ENCODE measurements at regions not wholly inside any gene's neighbourhood (a gene's known extent, or its start where the extent isn't known, plus 50 kb on each side); places are given as distances from the start of the nearest gene placed in this dataset.

DNA sequence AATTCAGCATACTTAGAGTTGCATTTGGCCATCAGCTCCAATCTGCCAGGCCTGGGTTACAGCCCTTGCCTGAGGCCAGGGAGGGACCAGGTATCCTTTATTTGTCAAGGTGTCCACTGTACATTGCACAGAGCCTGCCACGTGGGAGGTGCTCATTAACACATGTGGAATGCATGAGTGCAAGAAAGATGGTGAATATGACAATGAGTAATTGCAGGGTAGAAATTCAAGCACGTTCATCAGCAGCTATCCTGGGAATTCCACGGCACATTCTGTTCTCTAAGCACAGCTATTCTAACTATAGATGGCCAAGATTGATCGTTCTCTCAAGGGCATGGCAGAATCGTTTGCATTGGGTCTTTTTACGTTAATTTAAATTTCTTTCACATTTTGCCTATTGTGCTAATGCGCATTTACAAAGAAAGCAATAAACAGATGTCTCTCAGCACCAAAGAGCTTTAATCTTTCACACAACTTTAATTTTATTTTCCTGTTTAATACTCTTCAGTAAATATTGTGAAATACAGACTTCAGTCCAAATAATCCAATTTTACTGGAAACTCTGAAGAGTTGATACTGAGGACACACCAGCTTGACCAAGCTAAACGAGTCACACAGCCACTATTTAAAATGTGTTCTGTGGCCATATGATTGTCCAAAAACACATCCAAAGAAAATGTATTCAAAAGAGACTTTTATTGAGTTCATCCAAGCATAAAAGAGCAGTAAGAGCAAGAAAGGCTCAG is 1025.7 kb upstream of the TMEM132C start:
- no peak overlapping the region for H3K4me3 ChIP-seq (replicated peaks; ENCODE audit: low read depth, low read length)
- TF ChIP-seq, protein P1, sequence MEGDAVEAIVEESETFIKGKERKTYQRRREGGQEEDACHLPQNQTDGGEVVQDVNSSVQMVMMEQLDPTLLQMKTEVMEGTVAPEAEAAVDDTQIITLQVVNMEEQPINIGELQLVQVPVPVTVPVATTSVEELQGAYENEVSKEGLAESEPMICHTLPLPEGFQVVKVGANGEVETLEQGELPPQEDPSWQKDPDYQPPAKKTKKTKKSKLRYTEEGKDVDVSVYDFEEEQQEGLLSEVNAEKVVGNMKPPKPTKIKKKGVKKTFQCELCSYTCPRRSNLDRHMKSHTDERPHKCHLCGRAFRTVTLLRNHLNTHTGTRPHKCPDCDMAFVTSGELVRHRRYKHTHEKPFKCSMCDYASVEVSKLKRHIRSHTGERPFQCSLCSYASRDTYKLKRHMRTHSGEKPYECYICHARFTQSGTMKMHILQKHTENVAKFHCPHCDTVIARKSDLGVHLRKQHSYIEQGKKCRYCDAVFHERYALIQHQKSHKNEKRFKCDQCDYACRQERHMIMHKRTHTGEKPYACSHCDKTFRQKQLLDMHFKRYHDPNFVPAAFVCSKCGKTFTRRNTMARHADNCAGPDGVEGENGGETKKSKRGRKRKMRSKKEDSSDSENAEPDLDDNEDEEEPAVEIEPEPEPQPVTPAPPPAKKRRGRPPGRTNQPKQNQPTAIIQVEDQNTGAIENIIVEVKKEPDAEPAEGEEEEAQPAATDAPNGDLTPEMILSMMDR (IDR thresholded peaks at IDR 0.05; ENCODE audit: low read depth, low read length, missing control alignments) = no peak
- DNase-seq (ENCODE audit: extremely low read depth, low read depth) = no peak

DNA sequence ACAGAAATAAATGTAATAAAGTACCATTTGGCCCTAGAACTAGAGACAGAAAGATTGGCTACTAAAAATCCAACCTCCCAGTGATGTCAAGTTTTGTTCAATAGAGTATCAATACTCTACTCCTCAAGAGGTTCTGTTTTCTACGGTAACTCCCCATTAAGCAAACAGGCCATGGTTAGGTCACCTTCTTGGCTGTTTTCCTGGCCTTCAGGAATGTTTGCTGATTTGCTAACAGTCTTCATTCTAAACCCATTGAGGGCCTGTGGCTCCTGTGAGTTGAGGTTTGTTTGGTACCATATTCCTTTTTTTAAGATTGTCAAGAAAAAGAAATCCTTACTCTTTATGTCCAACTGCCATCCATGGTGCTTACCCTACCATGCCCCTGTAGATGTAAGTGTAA is 1022.0 kb upstream of the TMEM132C start:
- DNase-seq (ENCODE audit: extremely low read depth, low read depth) = no peak
- H3K4me3 ChIP-seq (replicated peaks; ENCODE audit: low read depth, low read length) = no peak overlapping the region
- TF ChIP-seq, protein P1 (IDR thresholded peaks at IDR 0.05; ENCODE audit: low read depth, low read length, missing control alignments) = no peak

GRCh38 chr12:127245437-127245836 is 1021.5 kb upstream of the TMEM132C start:
- TF ChIP-seq, protein P1 (IDR thresholded peaks at IDR 0.05; ENCODE audit: low read depth, low read length, missing control alignments) = no peak
- no peak overlapping the region for H3K4me3 ChIP-seq (replicated peaks; ENCODE audit: low read depth, low read length)
- DNase-seq (ENCODE audit: extremely low read depth, low read depth) = no peak

GRCh38 chr12:127247937-127248336 is 1019.0 kb upstream of the TMEM132C start:
- TF ChIP-seq, protein P1 (IDR thresholded peaks at IDR 0.05; ENCODE audit: low read depth, low read length, missing control alignments) = no peak
- no peak overlapping the region for H3K4me3 ChIP-seq (replicated peaks; ENCODE audit: low read depth, low read length)

DNA sequence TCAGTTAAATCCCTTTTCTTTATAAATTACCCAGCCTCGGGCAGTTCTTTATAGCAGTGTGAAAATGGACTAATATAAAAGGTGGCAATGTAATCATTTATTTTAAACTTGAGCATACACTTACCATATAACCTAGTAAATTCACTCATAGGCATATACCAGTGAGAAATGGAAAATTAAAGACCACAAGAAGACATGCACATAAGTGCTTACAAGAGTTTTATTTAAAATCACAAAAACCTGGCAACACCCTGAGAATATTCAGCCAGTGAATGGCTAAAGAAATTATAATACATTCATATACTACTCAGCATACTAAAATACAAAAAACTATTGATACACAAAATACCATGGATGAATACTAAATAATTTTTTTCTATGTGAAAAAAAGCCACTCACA is 1017.5 kb upstream of the TMEM132C start:
- DNase-seq (ENCODE audit: extremely low read depth, low read depth) = no peak
- TF ChIP-seq, protein P1 (IDR thresholded peaks at IDR 0.05; ENCODE audit: low read depth, low read length, missing control alignments) = no peak
- H3K4me3 ChIP-seq (replicated peaks; ENCODE audit: low read depth, low read length) = no peak overlapping the region

More at GRCh38 chr12:127247937-127248336, 1019.0 kb upstream of the TMEM132C start:
- DNase-seq (ENCODE audit: extremely low read depth, low read depth) = no peak

DNA sequence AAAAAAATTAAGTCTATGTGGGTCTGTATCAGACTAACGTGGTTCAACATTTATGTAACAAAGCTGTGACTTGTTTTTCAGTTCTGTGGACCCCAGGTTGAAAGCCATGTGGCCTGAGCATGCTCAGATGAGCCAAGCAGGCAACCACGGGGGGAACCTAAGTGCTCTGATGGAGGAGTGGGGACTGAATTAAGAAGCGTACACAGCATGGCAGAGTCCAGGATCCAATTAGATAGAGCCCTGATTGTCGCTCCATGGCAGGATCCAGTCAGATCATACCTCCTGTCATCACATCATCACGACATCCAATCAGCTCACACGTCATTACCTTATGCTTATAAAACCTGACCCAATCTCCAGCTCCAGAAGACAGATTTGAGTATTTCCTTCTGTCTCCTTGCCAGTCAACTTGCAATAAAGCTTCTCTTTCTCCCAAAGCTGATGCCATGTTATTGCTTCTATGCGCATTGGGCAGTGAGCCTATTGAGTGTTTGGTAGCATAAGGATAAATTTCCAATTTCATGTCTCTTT is 1013.1 kb upstream of the TMEM132C start:
- TF ChIP-seq, protein P1 (IDR thresholded peaks at IDR 0.05; ENCODE audit: low read depth, low read length, missing control alignments) = no peak
- no peak overlapping the region for H3K4me3 ChIP-seq (replicated peaks; ENCODE audit: low read depth, low read length)
- DNase-seq (ENCODE audit: extremely low read depth, low read depth) = no peak
